Daoy (cell line): ENCODE measurements at regions not wholly inside any gene's neighbourhood (a gene's known extent, or its start where the extent isn't known, plus 50 kb on each side); places are given as distances from the start of the nearest gene placed in this dataset.
A peak's percentile ranks its signal among the peaks of the same experiment; 100 is the strongest.
"Not testable (repeated sequence)": the region's sequence is repeated elsewhere in the genome, so short reads cannot be mapped to it uniquely, and the experiment has no call there.

Experiments used
- DNase-seq: peaks from one replicate; pipeline ENCODE4 v3.0.0-alpha.2; 2015; ENCODE audit warnings: low read depth

GRCh38 chr18:71371951-71372605 is 1083.2 kb downstream of the SOCS6 start:
- DNase-seq, result peak; percentile 34

- no peak for DNase-seq
Measured at GRCh38 chr18:71370671-71371445, 1082.0 kb downstream of the SOCS6 start.

GRCh38 chr18:71370095-71370494 is 1081.2 kb downstream of the SOCS6 start:
- DNase-seq, result no peak

GRCh38 chr18:71362140-71362539 is 1073.3 kb downstream of the SOCS6 start:
- DNase-seq, result no peak

- not testable (repeated sequence) for DNase-seq
Measured at GRCh38 chr18:71355599-71355998, 1066.8 kb downstream of the SOCS6 start.

GRCh38 chr18:71352618-71353017 is 1063.8 kb downstream of the SOCS6 start:
- DNase-seq, result no peak

- no peak for DNase-seq
Measured at GRCh38 chr18:71336576-71337210, 1047.8 kb downstream of the SOCS6 start.

GRCh38 chr18:71329563-71329962 is 1040.7 kb downstream of the SOCS6 start:
- DNase-seq, result no peak

- no peak for DNase-seq
Measured at GRCh38 chr18:71329114-71329513, 1040.3 kb downstream of the SOCS6 start.

GRCh38 chr18:71327850-71328249 is 1039.0 kb downstream of the SOCS6 start:
- no peak for DNase-seq

GRCh38 chr18:71327441-71327840 is 1038.6 kb downstream of the SOCS6 start:
- no peak for DNase-seq

- DNase-seq, result no peak
Measured at GRCh38 chr18:71326826-71327225, 1038.0 kb downstream of the SOCS6 start.

- DNase-seq, result no peak
Measured at GRCh38 chr18:71324356-71324755, 1035.5 kb downstream of the SOCS6 start.

- no peak for DNase-seq
Measured at GRCh38 chr18:71322201-71322600, 1033.4 kb downstream of the SOCS6 start.

- DNase-seq, result no peak
Measured at GRCh38 chr18:71321319-71321718, 1032.5 kb downstream of the SOCS6 start.

- DNase-seq, result no peak
Measured at GRCh38 chr18:71304856-71305255, 1016.0 kb downstream of the SOCS6 start.

GRCh38 chr18:71303743-71304142 is 1014.9 kb downstream of the SOCS6 start:
- not testable (repeated sequence) for DNase-seq

- no peak for DNase-seq
Measured at GRCh38 chr18:71301596-71301995, 1012.8 kb downstream of the SOCS6 start.

- DNase-seq, result not testable (repeated sequence)
Measured at GRCh38 chr18:71294201-71294600, 1005.4 kb downstream of the SOCS6 start.

- no peak for DNase-seq
Measured at GRCh38 chr18:71293322-71293721, 1004.5 kb downstream of the SOCS6 start.

GRCh38 chr18:71287268-71287667 is 998.4 kb downstream of the SOCS6 start:
- no peak for DNase-seq

- DNase-seq, result peak; percentile 30
Measured at GRCh38 chr18:71252351-71252865, 963.6 kb downstream of the SOCS6 start.

- no peak for DNase-seq
Measured at GRCh38 chr18:71250191-71250590, 961.3 kb downstream of the SOCS6 start.
